Stimulated activated CD4-positive, alpha-beta T cell treated with anti-CD3 and anti-CD28 coated beads, Interleukin-1b, Interleukin-23, amount 100 ng/mL, for 1 hour (primary cell): ENCODE measurements at regions not wholly inside any gene's neighbourhood (a gene's known extent, or its start where the extent isn't known, plus 50 kb on each side); places are given as distances from the start of the nearest gene placed in this dataset.
"Not testable (repeated sequence)": the region's sequence is repeated elsewhere in the genome, so short reads cannot be mapped to it uniquely, and the experiment has no call there.

ENCODE experiments used
- DNase-seq, 2 donors: peaks; one replicate each; pipeline ENCODE4 v3.0.0-alpha.2; 2020; ENCODE audit warnings: low read depth in 2 of 2

- DNase-seq: no peak
These were observed 67.2 kb downstream of the BUB3 start for GRCh38 chr10:123221418-123221817.

- DNase-seq: no peak
These were observed 68.6 kb downstream of the BUB3 start for GRCh38 chr10:123222832-123223231.

DNA sequence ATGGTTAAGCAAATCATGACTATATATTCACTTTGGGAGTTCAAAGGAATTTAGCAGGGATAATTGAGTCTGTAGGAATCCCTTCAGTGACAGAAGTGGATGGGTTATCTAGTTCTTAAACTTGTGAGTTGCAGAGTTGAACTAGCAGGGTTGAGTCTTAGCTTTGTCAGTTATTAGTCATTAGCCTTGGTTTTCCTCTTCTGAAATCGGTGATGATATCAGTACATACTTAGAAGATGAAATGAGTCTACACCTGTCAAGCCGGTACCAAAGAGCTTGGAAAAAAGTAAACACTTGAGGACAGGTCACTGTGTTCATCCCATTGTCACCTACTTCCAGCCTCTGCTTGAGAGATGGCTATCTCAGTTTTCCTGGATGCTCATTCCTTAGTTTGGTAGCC, 73.5 kb downstream of the BUB3 start:
- no peak for DNase-seq

DNA sequence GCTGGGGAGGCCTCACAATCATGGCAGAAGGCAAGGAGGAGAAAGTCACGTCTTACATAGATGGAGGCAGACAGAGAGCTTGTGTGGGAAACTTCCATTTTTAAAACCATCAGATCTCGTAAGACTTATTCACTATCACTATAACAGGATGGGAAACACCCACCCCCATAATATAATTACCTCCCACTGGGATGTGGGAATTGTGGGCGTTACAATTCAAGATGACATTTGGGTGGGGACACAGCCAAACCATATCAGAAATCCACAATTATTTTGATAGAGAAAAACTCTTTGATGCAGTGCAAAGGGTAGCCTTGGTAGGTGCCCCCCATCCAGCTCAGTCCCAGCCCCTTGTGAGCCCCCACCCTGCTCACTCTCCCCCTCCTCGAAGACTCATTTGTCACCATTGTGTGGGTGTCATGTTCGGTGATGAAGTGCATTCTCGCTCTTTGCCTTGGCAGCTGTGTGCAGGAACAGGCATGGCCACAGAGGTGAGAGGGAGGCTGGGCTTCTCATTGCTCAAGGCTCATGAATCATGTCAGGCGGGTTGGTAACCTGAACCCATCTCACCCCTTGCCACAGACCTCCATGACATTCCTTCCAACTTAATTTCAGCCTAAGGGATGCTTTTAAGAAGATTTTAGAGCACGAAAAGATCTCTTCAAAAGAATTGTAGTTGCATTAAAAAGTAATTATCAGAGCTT, 75.9 kb downstream of the BUB3 start:
- no peak for DNase-seq

GRCh38 chr10:123232879-123233278, 78.7 kb downstream of the BUB3 start:
- not testable (repeated sequence) for DNase-seq

DNA sequence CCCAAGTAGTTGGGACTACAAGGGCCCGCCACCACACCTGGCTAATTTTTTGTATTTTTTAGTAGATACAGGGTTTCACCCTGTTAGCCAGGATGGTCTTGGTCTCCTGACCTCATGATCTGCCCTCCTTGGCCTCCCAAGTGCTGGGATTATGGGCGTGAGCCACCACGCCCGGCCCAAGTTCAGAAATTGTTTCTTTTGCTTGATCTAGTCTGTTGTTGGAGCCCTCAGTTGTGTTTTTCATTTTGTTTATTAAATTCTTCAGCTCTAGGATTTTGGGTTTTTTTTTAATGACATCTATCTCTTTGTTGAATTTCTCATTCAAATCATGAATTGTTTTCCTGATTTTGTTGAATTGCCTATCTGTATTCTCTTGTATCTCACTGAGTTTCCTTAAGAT, 80.8 kb downstream of the BUB3 start:
- not testable (repeated sequence) for DNase-seq

DNA sequence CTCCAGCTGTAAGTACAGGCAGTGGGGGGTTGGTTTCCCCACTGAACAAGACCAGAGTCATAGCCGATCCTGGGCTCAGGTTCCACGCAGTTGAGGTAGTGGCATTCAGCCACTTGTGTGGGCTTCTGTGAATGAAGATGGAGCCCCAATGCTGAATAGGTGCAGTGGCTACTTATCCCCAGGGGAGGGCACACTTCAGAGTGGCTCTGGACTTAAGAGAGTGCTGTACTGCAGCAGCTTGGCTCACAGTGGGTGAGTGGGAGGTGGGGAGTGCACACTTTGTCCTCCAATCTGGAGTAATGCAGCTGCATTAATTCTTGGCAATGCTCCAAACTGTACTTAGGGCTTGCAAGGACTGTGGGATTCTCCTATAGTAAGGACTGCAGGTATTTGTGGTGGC, 81.9 kb downstream of the BUB3 start:
- no peak for DNase-seq

DNA sequence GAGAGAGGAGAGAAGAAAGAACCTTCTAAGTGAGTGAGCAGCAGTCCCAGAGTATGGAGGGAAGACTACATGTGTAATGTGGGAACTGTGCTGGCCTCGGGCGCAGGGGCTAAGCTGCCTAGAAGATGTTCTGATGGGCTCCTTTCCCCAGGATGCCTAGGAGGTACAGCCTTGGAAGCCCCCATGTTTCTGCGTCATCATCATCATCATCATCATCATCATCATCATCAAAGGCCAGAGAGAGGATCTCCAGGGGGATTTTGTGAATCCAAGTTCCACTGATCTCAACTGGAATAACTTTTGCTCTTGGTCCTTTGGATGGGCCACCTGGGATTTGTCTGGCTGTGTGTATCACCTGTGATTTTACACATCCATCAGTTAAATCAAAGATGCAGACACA, 86.0 kb downstream of the BUB3 start:
- DNase-seq: no peak

- no peak for DNase-seq
These were observed 86.6 kb downstream of the BUB3 start for GRCh38 chr10:123240776-123241175.

GRCh38 chr10:123241391-123242141, 87.4 kb downstream of the BUB3 start:
- no peak for DNase-seq

GRCh38 chr10:123244747-123245146, 90.5 kb downstream of the BUB3 start:
- DNase-seq: no peak

GRCh38 chr10:123245264-123245663, 91.1 kb downstream of the BUB3 start:
- no peak for DNase-seq

DNA sequence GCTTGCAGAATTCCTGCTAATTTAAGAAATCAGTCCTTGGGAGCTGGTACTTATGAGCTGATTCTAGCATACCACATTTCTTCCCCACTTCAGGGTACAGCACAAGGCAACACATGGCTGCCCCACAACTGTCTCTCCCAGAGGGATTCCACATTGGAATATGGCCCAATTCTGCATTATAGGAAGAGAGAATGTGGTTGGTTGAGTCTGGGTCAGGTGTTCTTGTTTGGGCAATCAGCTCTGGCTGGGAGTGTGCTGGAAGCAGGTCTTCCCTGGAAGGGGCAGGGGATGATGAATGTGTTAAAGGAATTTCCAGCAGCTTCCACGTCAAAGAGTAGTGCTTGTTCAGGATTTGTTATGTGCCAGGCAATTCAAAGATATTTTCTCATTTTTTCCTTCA, 95.7 kb downstream of the BUB3 start:
- DNase-seq: no peak

DNA sequence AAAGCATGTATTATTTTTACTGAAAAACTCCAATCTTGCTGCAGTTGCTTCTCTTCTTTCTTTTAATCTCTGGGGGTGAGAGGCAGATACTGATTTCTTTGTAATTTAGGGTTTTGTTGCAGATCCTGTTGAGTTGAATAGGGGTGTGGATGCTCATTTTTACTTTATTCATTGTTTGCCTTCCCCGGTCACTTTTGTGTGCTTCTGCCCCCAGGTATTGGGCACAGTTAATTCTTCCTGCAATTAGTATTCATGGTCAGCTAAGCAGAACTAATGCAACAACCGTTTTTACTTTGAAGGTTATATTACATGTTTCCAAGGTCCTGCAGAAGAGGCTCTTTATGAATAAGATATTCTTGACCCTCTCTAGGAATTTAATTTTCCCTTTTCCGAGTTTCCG, 96.4 kb downstream of the BUB3 start:
- DNase-seq: no peak

GRCh38 chr10:123252779-123253178, 98.6 kb downstream of the BUB3 start:
- no peak for DNase-seq

DNA sequence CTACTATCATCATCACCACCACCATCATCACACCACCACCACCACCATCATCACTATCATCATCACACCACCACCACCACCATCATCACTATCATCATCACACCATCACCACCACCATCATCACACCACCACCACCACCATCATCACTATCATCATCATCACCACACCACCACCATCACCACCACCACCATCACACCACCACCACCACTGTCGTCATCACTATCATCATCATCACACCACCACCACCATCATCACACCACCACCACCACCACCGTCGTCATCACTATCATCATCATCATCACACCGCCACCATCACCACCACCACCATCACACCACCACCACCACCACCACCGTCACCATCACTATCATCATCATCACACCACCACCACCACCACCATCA, 100.1 kb downstream of the BUB3 start:
- not testable (repeated sequence) for DNase-seq

DNA sequence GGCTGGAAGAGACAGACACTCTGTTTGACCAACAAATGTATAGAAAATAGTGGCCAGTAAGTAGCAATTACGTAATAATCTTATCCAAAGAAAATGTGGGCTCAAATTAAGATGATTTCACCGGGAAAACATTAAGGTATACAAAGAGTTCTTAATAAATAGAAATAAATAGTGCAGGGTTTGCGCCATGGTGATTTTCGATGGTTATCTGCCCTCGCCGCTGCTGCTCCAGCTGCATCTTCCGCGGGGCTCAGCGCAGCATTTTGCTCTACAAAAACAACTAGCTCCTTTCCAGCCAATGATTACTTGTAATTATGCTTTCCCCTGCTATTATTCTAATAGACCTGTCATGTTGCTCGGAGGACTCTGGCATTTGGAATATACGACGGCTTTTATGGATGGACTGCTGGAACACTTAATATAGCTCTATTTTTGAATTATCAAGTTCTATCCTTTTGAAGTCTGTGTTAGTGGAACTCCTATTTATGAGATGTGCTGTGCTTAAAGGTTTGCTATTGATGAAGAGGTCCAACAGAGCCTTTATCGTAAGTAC, 103.8 kb downstream of the BUB3 start:
- no peak for DNase-seq

GRCh38 chr10:123259081-123259480, 104.9 kb downstream of the BUB3 start:
- no peak for DNase-seq

DNA sequence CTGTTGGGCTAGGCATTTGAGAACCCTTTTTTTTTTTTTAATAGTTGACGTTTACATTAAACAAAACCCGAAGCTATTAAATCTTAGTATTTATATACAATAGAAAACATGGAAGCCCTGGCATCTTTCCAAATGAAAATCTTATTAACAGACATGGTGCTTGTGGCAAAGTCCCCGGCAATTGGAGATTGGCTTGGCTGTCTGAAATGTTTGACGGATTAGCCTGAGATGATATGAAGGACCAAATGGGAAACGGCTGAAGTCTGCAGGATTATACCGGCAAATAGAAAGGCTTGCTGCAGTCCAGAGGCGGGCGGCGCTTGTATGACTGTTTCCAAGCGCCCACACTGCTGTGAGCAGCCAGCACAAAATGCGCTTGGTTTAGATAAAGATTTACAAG, 105.6 kb downstream of the BUB3 start:
- DNase-seq: no peak

GRCh38 chr10:123262456-123262855, 108.3 kb downstream of the BUB3 start:
- no peak for DNase-seq

- no peak for DNase-seq
These were observed 112.8 kb downstream of the BUB3 start for GRCh38 chr10:123266971-123267370.

- no peak for DNase-seq
These were observed 114.9 kb downstream of the BUB3 start for GRCh38 chr10:123269017-123269552.

DNA sequence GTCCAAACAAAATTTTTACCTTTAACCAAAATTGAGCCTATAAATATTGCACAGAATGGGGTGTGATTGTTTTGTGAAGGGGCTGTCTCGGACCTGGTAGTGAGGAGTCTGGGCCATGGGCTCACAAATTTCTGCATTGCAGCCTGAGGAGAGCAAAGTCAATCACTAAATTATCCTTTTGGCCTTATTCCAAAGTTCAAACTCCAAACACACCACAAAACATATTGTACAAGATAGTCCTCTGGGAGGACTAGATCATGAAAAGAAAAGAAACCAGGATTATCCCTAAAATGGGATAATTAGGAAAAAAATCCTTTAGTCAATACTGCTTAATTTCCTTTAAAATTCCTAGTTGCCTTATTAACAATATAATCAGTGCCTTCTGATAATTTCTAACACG, 115.5 kb downstream of the BUB3 start:
- DNase-seq: no peak
